ENCODE measurements at regions not wholly inside any gene's neighbourhood (a gene's known extent, or its start where the extent isn't known, plus 50 kb on each side); places are given as distances from the start of the nearest gene placed in this dataset.

DNA sequence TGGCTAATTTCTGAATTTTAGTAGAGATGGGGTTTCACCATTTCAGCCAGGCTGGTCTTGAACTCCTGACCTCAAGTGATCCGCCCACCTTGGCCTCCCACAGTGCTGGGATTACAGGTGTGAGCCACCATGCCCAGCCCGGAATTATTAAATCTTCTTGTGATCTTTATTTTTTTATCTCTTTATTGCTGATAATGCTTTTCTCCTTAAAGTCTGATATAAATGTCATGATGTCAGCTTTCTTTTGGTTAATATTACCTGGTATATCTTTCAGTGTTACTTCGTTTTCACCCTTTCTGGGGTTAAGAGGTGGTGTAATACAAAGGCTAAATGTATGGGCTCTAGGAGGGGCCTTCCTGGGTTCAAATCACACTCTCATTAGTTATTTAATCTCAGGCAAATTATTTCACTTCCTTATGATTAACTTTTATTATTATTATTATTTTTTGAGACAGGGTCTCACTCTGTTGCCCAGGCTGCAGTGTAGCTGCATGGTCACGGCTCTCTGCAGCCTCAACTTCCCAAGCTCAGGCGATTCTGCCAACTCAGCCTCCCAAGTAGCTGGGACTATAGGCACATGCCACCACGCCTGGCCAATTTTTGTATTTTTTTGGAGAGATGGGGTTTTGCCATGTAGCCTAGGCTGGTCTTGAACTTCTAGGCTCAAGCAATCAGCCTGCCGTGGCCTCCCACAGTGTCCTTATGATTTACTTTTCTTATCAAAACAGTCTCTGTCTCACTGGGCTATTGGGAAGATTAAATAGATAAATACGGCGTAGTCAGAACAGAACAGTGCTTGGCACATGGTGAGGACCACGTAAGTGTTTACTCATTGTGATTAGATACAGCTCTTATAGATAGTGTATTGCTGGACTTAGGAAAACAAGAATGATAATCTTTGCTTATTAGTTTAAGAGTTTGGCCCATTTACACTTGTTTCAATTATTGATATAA, 216.5 kb downstream of the URB2 start:
- TF ChIP-seq POLR2AphosphoS5 (IDR thresholded peaks at IDR 0.05) (no peak), EZH2 (IDR thresholded peaks at IDR 0.05; ENCODE audit: borderline replicate concordance, insufficient read depth, low read length, poor library complexity, severe bottlenecking) (no peak), SMC3 (conservative IDR thresholded peaks at IDR 0.05; ENCODE audit: poor library complexity) (no peak)
- TF ChIP-seq, protein P1, sequence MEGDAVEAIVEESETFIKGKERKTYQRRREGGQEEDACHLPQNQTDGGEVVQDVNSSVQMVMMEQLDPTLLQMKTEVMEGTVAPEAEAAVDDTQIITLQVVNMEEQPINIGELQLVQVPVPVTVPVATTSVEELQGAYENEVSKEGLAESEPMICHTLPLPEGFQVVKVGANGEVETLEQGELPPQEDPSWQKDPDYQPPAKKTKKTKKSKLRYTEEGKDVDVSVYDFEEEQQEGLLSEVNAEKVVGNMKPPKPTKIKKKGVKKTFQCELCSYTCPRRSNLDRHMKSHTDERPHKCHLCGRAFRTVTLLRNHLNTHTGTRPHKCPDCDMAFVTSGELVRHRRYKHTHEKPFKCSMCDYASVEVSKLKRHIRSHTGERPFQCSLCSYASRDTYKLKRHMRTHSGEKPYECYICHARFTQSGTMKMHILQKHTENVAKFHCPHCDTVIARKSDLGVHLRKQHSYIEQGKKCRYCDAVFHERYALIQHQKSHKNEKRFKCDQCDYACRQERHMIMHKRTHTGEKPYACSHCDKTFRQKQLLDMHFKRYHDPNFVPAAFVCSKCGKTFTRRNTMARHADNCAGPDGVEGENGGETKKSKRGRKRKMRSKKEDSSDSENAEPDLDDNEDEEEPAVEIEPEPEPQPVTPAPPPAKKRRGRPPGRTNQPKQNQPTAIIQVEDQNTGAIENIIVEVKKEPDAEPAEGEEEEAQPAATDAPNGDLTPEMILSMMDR (IDR thresholded peaks at IDR 0.05; ENCODE audit: poor library complexity, severe bottlenecking): no peak
